Peyer's patch (tissue), 4 donors: ENCODE measurements at regions not wholly inside any gene's neighbourhood (a gene's known extent, or its start where the extent isn't known, plus 50 kb on each side); places are given as distances from the start of the nearest gene placed in this dataset.

Experiments
- POLR2A ChIP-seq, 2 donors: fragments of 450-650 bp; IDR thresholded peaks; one replicate each; pipeline ENCODE4 v1.5.1; 2017; ENCODE audit warnings: antibody characterized with exemption in 2 of 2, mild to moderate bottlenecking in 2 of 2, moderate library complexity in 2 of 2
- TF ChIP-seq, protein P1 (sequence below), 6 experiments: fragments of 450-650 bp in 4 of 6; fragments of 200-600 bp in 2 of 6; sonication (generic) in 1 of 6; IDR thresholded peaks; one replicate each; pipeline ENCODE4 v1.5.1; 2017 to 2019; ENCODE audit warnings: antibody characterized with exemption in 6 of 6, mild to moderate bottlenecking in 3 of 6, moderate library complexity in 1 of 6

DNA sequence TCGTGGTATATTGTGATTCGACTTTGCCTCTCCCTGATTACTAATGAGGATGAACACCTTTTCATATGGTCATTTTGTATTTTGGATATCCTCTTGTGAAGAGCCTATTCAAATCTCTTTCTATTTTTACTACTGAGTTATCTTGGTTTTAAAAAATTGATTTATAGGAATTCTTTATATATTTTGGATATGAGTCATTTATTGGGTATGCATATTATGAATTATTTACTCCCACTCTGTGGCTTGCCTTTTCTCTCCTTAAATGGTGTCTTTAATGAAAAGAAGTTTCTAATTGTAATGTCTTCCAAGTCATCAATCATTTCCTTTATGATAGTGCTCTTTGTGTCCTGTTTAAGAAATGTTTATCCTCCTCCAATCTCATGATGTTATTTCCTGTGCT is 191.5 kb upstream of the DPH6 start:
- TF ChIP-seq, protein P1, sequence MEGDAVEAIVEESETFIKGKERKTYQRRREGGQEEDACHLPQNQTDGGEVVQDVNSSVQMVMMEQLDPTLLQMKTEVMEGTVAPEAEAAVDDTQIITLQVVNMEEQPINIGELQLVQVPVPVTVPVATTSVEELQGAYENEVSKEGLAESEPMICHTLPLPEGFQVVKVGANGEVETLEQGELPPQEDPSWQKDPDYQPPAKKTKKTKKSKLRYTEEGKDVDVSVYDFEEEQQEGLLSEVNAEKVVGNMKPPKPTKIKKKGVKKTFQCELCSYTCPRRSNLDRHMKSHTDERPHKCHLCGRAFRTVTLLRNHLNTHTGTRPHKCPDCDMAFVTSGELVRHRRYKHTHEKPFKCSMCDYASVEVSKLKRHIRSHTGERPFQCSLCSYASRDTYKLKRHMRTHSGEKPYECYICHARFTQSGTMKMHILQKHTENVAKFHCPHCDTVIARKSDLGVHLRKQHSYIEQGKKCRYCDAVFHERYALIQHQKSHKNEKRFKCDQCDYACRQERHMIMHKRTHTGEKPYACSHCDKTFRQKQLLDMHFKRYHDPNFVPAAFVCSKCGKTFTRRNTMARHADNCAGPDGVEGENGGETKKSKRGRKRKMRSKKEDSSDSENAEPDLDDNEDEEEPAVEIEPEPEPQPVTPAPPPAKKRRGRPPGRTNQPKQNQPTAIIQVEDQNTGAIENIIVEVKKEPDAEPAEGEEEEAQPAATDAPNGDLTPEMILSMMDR (IDR thresholded peaks at IDR 0.05), result no peak
- no peak for TF ChIP-seq POLR2A (IDR thresholded peaks at IDR 0.05)
